Trophoblast cell (in vitro differentiated cells and primary cell): ENCODE measurements at regions not wholly inside any gene's neighbourhood (a gene's known extent, or its start where the extent isn't known, plus 50 kb on each side); places are given as distances from the start of the nearest gene placed in this dataset.

Experiments
- DNase-seq, 2 donors: peaks; one replicate each; pipeline ENCODE4 v3.0.0-alpha.2; 2016
- H2AFZ ChIP-seq: 2 replicates; pipeline ENCODE4 v1.6.1; 2013; ENCODE audit warnings: low read length, moderate library complexity, mild to moderate bottlenecking; ENCODE audit not compliant: insufficient read depth, poor library complexity
- H2AK5ac ChIP-seq: 2 replicates; pipeline ENCODE4 v1.6.1; 2013; ENCODE audit warnings: mild to moderate bottlenecking, low read length
- H2BK120ac ChIP-seq: 2 replicates; pipeline ENCODE4 v1.6.1; 2013; ENCODE audit warnings: low read length, mild to moderate bottlenecking, moderate library complexity; ENCODE audit not compliant: insufficient read depth, poor library complexity
- H2BK12ac ChIP-seq: 2 replicates; pipeline ENCODE4 v1.6.1; 2013; ENCODE audit warnings: mild to moderate bottlenecking, low read length, moderate library complexity
- H2BK5ac ChIP-seq: 2 replicates; pipeline ENCODE4 v1.6.1; 2013; ENCODE audit warnings: low read length, low read depth, moderate library complexity, mild to moderate bottlenecking; ENCODE audit not compliant: poor library complexity
- H3K14ac ChIP-seq: 2 replicates; pipeline ENCODE4 v1.6.1; 2013; ENCODE audit warnings: mild to moderate bottlenecking, low read length
- H3K18ac ChIP-seq: 2 replicates; pipeline ENCODE4 v1.6.1; 2013; ENCODE audit warnings: mild to moderate bottlenecking, low read length
- H3K23ac ChIP-seq: 2 replicates; pipeline ENCODE4 v1.6.1; 2013; ENCODE audit warnings: low read length
- H3K27ac ChIP-seq: 2 replicates; pipeline ENCODE4 v1.5.1; 2013; ENCODE audit warnings: low read depth, mild to moderate bottlenecking, inconsistent platforms, low read length, moderate library complexity
- H3K27me3 ChIP-seq: 2 replicates; pipeline ENCODE4 v1.6.1; 2013; ENCODE audit warnings: inconsistent platforms, mild to moderate bottlenecking, low read length, moderate library complexity; ENCODE audit not compliant: insufficient read depth
- H3K36me3 ChIP-seq, 2 experiments: 1 replicate in 1 of 2; 2 replicates in 1 of 2; pipeline ENCODE4 v1.6.1; 2013; ENCODE audit warnings: low read length in 2 of 2, mild to moderate bottlenecking in 2 of 2, moderate library complexity in 1 of 2; ENCODE audit not compliant: insufficient read depth in 2 of 2, control insufficient read depth in 1 of 2
- H3K4ac ChIP-seq: 2 replicates; pipeline ENCODE4 v1.6.1; 2013; ENCODE audit warnings: low read depth, mild to moderate bottlenecking, low read length, moderate library complexity
- H3K4me1 ChIP-seq, 2 experiments: 1 replicate in 1 of 2; 2 replicates in 1 of 2; pipeline ENCODE4 v1.6.1; 2013; ENCODE audit warnings: low read length in 2 of 2, mild to moderate bottlenecking in 2 of 2, moderate library complexity in 1 of 2; ENCODE audit not compliant: insufficient read depth in 2 of 2, control insufficient read depth in 1 of 2
- H3K4me2 ChIP-seq: 2 replicates; pipeline ENCODE4 v1.6.1; 2013; ENCODE audit warnings: inconsistent platforms, mild to moderate bottlenecking, low read length, moderate library complexity
- H3K4me3 ChIP-seq: 2 replicates; pipeline ENCODE4 v1.5.1; 2013; ENCODE audit warnings: mild to moderate bottlenecking, low read depth, low read length, inconsistent platforms
- H3K79me1 ChIP-seq: one replicate; pipeline ENCODE4 v1.6.1; 2013; ENCODE audit warnings: low read length
- H3K79me2 ChIP-seq: 2 replicates; pipeline ENCODE4 v1.6.1; 2013; ENCODE audit warnings: low read length, mild to moderate bottlenecking; ENCODE audit not compliant: control insufficient read depth, insufficient read depth, poor library complexity
- H3K9ac ChIP-seq: 2 replicates; pipeline ENCODE4 v1.6.1; 2013; ENCODE audit warnings: mild to moderate bottlenecking, low read length
- H3K9me3 ChIP-seq: 2 replicates; pipeline ENCODE4 v1.6.1; 2013; ENCODE audit warnings: low read depth, mild to moderate bottlenecking, control low read depth, inconsistent platforms, low read length; ENCODE audit not compliant: insufficient read depth
- H4K12ac ChIP-seq: 2 replicates; pipeline ENCODE4 v1.6.1; 2013; ENCODE audit warnings: low read depth, mild to moderate bottlenecking, low read length, moderate library complexity
- H4K8ac ChIP-seq: 2 replicates; pipeline ENCODE4 v1.6.1; 2013; ENCODE audit warnings: low read depth, mild to moderate bottlenecking, low read length, moderate library complexity
- H4K91ac ChIP-seq: one replicate; pipeline ENCODE4 v1.6.1; 2013; ENCODE audit warnings: low read depth, mild to moderate bottlenecking, low read length, moderate library complexity
- WGBS: extraction: QIAGEN DNeasy Blood & Tissue Kit; methylation state at CpG from one replicate; pipeline ENCODE4 v1.1.7; 2013; ENCODE audit warnings: missing lambda C conversion rate; ENCODE audit not compliant: insufficient read length, insufficient coverage; ENCODE audit errors: extremely low coverage; 5-methylcytosine and 5-hydroxymethylcytosine counted together

GRCh38 chr1:119191325-119191724 is 50.9 kb upstream of the WARS2 start:
- H3K27me3 ChIP-seq = no peaks in the 10 kb centered on the region
- WGBS = no CpG with 5 or more reads among the region's 3 CpGs
- H3K4me3 ChIP-seq = no peak overlapping the region
- no peak overlapping the region for H2BK120ac ChIP-seq
- H3K79me2 ChIP-seq = no peaks in the 10 kb centered on the region
- no peak overlapping the region for H3K27ac ChIP-seq
- no peak overlapping the region for H3K23ac ChIP-seq
- no peak overlapping the region for H4K8ac ChIP-seq
- no peak overlapping the region for H3K18ac ChIP-seq
- no peaks in the 10 kb centered on the region for H3K79me1 ChIP-seq
- H4K12ac ChIP-seq = no peak overlapping the region
- H2BK5ac ChIP-seq = no peak overlapping the region
- H2AK5ac ChIP-seq = no peak overlapping the region
- H3K9me3 ChIP-seq = no peaks in the 10 kb centered on the region
- no peak overlapping the region for H4K91ac ChIP-seq
- H3K36me3 ChIP-seq = no peaks in the 10 kb centered on the region
- H2BK12ac ChIP-seq = no peak overlapping the region
- no peak overlapping the region for H3K9ac ChIP-seq
- H3K4me2 ChIP-seq = no peak overlapping the region
- no peak overlapping the region for H3K4ac ChIP-seq
- DNase-seq = no peak
- H3K14ac ChIP-seq = no peak overlapping the region
- H2AFZ ChIP-seq = no peak overlapping the region
- H3K4me1 ChIP-seq = no peaks in the 10 kb centered on the region

DNA sequence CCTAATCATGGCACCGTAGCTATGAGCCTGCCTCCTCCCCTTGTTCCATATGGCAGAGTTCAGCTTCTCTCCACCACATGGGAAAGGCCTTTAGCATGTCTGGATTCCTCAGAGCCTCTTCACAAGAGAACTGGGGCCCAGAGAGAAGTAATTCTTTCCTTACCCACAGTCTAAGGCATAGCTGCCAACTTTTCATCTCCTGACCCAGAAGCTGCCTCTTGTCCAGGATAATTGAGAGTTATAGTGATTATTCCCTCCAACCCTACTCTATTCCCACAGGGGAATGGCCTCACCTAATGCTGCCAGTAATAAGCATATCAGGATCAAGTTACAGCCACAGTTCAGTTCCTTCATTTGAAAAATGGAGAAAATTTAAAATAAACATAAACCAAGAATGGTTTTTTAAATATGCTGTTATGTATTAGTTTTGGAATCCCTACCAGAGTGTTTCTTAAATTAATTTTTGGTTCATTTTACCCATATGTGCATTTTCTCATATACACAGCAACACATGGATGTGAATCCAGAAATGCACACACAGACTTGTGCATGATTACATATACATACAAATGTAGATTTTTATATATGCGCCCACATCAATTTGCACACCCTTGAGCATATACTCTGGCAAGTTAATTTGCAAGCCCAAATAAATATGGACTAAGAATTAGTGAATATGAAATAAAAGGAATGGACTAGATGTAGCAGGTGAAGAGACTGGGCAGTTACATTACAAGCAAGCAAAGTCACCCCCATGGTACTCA is 63.9 kb upstream of the WARS2 start:
- no peak overlapping the region for H3K4ac ChIP-seq
- WGBS = no CpG with 5 or more reads among the region's 2 CpGs

GRCh38 chr1:119204961-119205357 is 64.5 kb upstream of the WARS2 start:
- Histone ChIP-seq H3K79me2 (no peaks in the 10 kb centered on the region), H3K36me3 (no peaks in the 10 kb centered on the region), H3K4me2 (no peak overlapping the region), H4K8ac (no peak overlapping the region), H2BK120ac (no peak overlapping the region), H3K9ac (no peak overlapping the region), H3K9me3 (no peaks in the 10 kb centered on the region), H2AK5ac (no peak overlapping the region), H2AFZ (no peak overlapping the region), H3K23ac (no peak overlapping the region), H2BK5ac (no peak overlapping the region), H3K79me1 (no peaks in the 10 kb centered on the region), H3K14ac (no peak overlapping the region), H3K4me1 (peaks cover 5 to 6% of the 10 kb centered on the region in 2 experiments), H2BK12ac (no peak overlapping the region), H3K27ac (no peak overlapping the region), H3K18ac (no peak overlapping the region), H3K4me3 (no peak overlapping the region), H4K12ac (no peak overlapping the region), H3K27me3 (no peaks in the 10 kb centered on the region), H3K4ac (no peak overlapping the region), H4K91ac (no peak overlapping the region)
- no CpG with 5 or more reads among the region's 1 CpG for WGBS
- no peak for DNase-seq

More for the DNA sequence above, 63.9 kb upstream of the WARS2 start:
- Histone ChIP-seq H2AK5ac (no peak overlapping the region), H3K27ac (no peak overlapping the region), H3K27me3 (no peaks in the 10 kb centered on the region), H3K18ac (no peak overlapping the region), H3K9me3 (no peaks in the 10 kb centered on the region), H2BK12ac (no peak overlapping the region), H4K8ac (no peak overlapping the region), H4K12ac (no peak overlapping the region), H4K91ac (no peak overlapping the region), H3K4me3 (no peak overlapping the region), H3K9ac (no peak overlapping the region), H3K36me3 (no peaks in the 10 kb centered on the region), H3K23ac (no peak overlapping the region), H3K14ac (no peak overlapping the region), H2BK120ac (no peak overlapping the region), H3K4me2 (no peak overlapping the region), H2AFZ (no peak overlapping the region), H3K79me2 (no peaks in the 10 kb centered on the region), H3K79me1 (no peaks in the 10 kb centered on the region), H3K4me1 (peaks cover 5 to 6% of the 10 kb centered on the region in 2 experiments), H2BK5ac (no peak overlapping the region)
- no peak for DNase-seq

DNA sequence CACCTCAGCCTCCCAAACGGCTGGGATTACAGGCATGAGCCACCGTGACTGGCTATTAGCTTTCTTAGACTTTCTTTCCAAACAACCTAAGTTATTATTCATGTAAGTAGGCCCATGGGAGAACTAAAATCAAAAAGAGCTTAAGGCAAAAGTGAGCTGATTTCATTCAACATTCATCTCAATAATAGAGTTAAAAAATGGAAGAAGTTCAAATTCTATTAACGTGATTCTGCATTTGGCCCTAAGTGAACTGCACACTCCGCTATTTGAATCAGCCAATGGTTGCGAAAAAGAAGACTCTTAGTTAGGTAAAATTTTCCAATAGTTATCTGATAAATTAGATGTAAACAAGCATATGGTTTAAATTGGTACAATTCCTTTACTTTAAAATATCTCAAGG is 68.6 kb upstream of the WARS2 start:
- Histone ChIP-seq H3K9me3 (no peaks in the 10 kb centered on the region), H3K23ac (no peak overlapping the region), H3K36me3 (no peaks in the 10 kb centered on the region), H3K9ac (no peak overlapping the region), H3K18ac (no peak overlapping the region), H4K8ac (no peak overlapping the region), H3K4me3 (no peak overlapping the region), H3K27me3 (no peaks in the 10 kb centered on the region), H2BK120ac (no peak overlapping the region), H3K4me1 (peaks cover 5 to 6% of the 10 kb centered on the region in 2 experiments), H2AFZ (no peak overlapping the region), H3K4ac (no peak overlapping the region), H4K12ac (no peak overlapping the region), H3K27ac (no peak overlapping the region), H2BK5ac (no peak overlapping the region), H4K91ac (no peak overlapping the region), H3K14ac (no peak overlapping the region), H3K79me2 (no peaks in the 10 kb centered on the region), H3K79me1 (no peaks in the 10 kb centered on the region), H2BK12ac (no peak overlapping the region), H3K4me2 (no peak overlapping the region), H2AK5ac (no peak overlapping the region)
- no peak for DNase-seq
- no CpG with 5 or more reads among the region's 5 CpGs for WGBS
